ENCODE measurements at regions not wholly inside any gene's neighbourhood (a gene's known extent, or its start where the extent isn't known, plus 50 kb on each side); places are given as distances from the start of the nearest gene placed in this dataset.

DNA sequence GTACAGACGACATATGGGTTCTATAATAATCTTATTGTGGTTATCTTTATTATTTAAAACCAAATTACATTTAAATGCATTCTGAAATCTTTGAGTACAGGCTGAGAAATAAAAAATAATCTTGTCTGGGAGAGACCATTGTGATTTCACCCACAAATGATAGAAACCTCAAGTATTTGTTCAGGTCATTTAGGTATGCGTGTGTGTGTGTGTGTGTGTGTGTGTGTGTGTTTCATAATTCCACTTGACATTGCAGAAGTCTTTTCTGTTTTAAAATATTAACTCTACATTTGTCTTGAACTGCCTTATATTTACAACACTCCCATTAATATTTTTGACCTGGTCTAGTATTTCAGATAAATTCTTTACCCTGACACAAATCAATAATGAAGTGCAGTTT, 126.9 kb downstream of the SPRY2 start:
- H3K9me3 ChIP-seq (ENCODE audit: control insufficient read depth, insufficient read depth, low read length) = no peaks in the 10 kb centered on the region
- H3K27me3 ChIP-seq (ENCODE audit: control insufficient read depth, insufficient read depth, low read length) = no peaks in the 10 kb centered on the region
- H3K36me3 ChIP-seq (ENCODE audit: control insufficient read depth, insufficient read depth, low read length) = no peaks in the 10 kb centered on the region
- no CpG with 5 or more reads among the region's 2 CpGs for WGBS (ENCODE audit: insufficient coverage)
- no peak overlapping the region for H3K27ac ChIP-seq (ENCODE audit: low read depth, low read length)
- no peak overlapping the region for H3K4me3 ChIP-seq (ENCODE audit: low read depth, low read length)
- no peak for DNase-seq (ENCODE audit: low read depth in 4 of 6, low spot score in 6 of 6)
- H3K4me1 ChIP-seq (ENCODE audit: control insufficient read depth, insufficient read depth, low read length) = no peaks in the 10 kb centered on the region

DNA sequence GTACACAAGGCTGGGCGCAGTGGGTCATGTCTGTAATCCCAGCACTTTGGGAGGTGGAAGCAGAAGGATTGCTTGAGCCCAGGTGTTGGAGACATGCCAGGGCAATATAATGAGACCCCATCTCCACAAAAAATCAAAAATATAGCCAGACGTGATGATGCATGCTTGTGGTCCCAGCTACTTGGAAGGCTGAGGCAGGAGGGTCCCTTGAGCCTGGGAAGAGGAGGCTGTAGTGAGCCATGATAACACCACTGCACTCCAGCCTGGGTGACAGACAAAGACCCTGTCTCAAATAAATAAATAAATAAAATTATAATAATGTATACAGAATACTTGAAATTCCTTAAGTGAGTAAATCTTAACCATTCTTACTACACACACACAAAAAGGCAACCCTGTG, 127.7 kb downstream of the SPRY2 start:
- Histone ChIP-seq H3K27ac (ENCODE audit: low read depth, low read length) (no peak overlapping the region), H3K36me3 (ENCODE audit: control insufficient read depth, insufficient read depth, low read length) (no peaks in the 10 kb centered on the region), H3K4me1 (ENCODE audit: control insufficient read depth, insufficient read depth, low read length) (no peaks in the 10 kb centered on the region), H3K9me3 (ENCODE audit: control insufficient read depth, insufficient read depth, low read length) (no peaks in the 10 kb centered on the region), H3K27me3 (ENCODE audit: control insufficient read depth, insufficient read depth, low read length) (no peaks in the 10 kb centered on the region), H3K4me3 (ENCODE audit: low read depth, low read length) (no peak overlapping the region)
- no CpG with 5 or more reads among the region's 2 CpGs for WGBS (ENCODE audit: insufficient coverage)
- DNase-seq (ENCODE audit: low read depth in 4 of 6, low spot score in 6 of 6) = no peak

DNA sequence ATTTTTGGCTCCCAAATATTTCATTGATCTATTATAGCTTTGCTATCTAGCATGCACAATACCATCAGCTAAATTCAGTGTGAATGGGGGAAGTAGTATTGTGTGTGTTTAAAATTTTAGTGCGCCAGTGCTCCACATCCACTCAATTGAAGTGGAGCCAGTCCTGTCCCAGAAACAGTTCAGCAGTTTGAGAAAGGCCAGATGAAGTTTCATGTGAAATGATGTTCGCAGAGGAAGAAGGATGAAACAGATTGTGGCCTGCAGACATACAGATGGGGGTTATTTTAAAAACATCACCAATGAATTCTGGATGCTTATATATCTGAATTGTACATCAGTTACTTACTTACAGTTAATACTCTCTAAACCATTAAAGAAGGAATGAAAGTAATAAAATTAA, 129.4 kb downstream of the SPRY2 start:
- DNase-seq (ENCODE audit: low read depth in 4 of 6, low spot score in 6 of 6) = no peak
- Histone ChIP-seq H3K27ac (ENCODE audit: low read depth, low read length) (no peak overlapping the region), H3K9me3 (ENCODE audit: control insufficient read depth, insufficient read depth, low read length) (no peaks in the 10 kb centered on the region), H3K27me3 (ENCODE audit: control insufficient read depth, insufficient read depth, low read length) (no peaks in the 10 kb centered on the region), H3K4me3 (ENCODE audit: low read depth, low read length) (no peak overlapping the region), H3K4me1 (ENCODE audit: control insufficient read depth, insufficient read depth, low read length) (no peaks in the 10 kb centered on the region), H3K36me3 (ENCODE audit: control insufficient read depth, insufficient read depth, low read length) (no peaks in the 10 kb centered on the region)
- WGBS (ENCODE audit: insufficient coverage) = no CpG with 5 or more reads among the region's 2 CpGs

DNA sequence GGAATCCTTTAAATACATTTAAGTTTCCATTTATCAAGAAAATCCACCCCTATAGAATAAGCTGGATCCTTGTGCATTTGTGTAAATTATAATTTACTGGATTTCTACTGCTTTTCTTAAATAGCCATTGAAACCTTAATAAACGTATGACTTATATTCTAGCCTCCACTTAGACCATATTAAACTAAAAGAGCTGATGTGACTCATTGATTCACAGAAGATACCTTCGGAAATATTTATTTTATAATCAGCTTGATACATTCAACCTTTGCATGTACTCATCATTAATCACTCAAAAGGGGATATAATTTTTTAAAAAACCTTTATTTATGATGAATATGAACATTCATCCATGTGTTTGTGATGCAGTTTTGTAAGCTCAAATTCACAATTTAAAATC, 136.3 kb downstream of the SPRY2 start:
- H3K27me3 ChIP-seq (ENCODE audit: control insufficient read depth, insufficient read depth, low read length) = no peaks in the 10 kb centered on the region
- H3K4me1 ChIP-seq (ENCODE audit: control insufficient read depth, insufficient read depth, low read length) = no peaks in the 10 kb centered on the region
- H3K27ac ChIP-seq (ENCODE audit: low read depth, low read length) = no peak overlapping the region
- H3K36me3 ChIP-seq (ENCODE audit: control insufficient read depth, insufficient read depth, low read length) = no peaks in the 10 kb centered on the region
- H3K4me3 ChIP-seq (ENCODE audit: low read depth, low read length) = no peak overlapping the region
- H3K9me3 ChIP-seq (ENCODE audit: control insufficient read depth, insufficient read depth, low read length) = no peaks in the 10 kb centered on the region
- no peak for DNase-seq (ENCODE audit: low read depth in 4 of 6, low spot score in 6 of 6)
- WGBS (ENCODE audit: insufficient coverage) = no CpG with 5 or more reads among the region's 2 CpGs

DNA sequence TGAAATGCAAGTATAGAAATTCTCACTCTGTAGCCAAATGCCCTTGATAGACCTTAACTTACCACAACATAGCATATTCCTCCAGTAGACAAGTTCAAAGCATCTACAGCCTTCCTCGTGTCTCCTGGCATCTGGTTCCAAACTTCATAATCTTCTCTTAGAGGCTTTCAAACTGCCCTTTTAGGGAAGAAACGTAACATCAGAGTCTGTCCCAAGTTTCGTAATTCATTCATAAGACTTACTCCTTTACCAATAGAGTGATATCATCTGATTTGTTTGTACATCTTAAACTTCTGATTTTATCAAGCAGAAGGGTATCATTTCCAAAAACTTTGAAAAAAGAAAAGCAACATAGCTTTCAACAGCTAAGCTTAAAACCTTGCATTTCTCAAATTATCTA, 137.4 kb downstream of the SPRY2 start:
- H3K27me3 ChIP-seq (ENCODE audit: control insufficient read depth, insufficient read depth, low read length) = no peaks in the 10 kb centered on the region
- no peak overlapping the region for H3K27ac ChIP-seq (ENCODE audit: low read depth, low read length)
- no peak overlapping the region for H3K4me3 ChIP-seq (ENCODE audit: low read depth, low read length)
- WGBS (ENCODE audit: insufficient coverage) = 75% methylated on average over 1 of the region's 3 CpGs
- no peaks in the 10 kb centered on the region for H3K4me1 ChIP-seq (ENCODE audit: control insufficient read depth, insufficient read depth, low read length)
- DNase-seq (ENCODE audit: low read depth in 4 of 6, low spot score in 6 of 6) = no peak
- no peaks in the 10 kb centered on the region for H3K36me3 ChIP-seq (ENCODE audit: control insufficient read depth, insufficient read depth, low read length)
- H3K9me3 ChIP-seq (ENCODE audit: control insufficient read depth, insufficient read depth, low read length) = no peaks in the 10 kb centered on the region

DNA sequence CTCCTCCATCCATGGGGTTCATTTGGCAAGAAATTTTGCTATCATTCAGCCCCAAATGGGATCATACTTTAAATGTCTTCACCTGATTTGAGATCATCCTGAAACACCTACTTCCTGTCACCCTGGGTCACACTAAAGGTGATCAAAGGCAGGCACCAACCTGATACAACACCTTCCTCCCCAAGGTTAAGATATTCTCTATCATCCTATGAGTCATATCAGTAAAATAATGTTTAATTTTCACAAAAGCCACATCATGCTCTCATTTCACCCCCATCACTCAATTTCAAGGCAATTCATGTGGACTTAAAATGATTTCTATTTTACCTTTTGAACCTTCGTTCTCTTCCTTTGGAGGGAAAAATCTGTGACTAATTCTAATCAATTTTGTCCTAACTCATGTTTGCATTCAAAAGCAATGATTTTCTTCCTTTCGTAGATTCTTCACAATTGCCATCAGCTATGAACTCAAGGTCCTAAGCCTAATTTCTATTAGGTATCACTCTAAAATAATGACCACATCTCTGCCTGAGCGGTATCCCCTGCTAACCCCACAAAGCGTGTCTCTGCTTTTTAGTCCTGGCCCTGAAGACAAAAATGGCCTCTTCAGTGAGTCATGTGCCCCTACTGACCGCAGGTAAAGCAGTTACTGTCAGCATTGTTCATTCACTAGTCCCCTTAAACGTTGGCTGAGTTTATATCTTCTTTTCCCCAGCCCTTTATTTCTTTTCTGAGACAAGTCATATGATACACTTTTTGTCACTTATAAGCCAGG, 139.0 kb downstream of the SPRY2 start:
- Histone ChIP-seq H3K27me3 (ENCODE audit: control insufficient read depth, insufficient read depth, low read length) (no peaks in the 10 kb centered on the region), H3K36me3 (ENCODE audit: control insufficient read depth, insufficient read depth, low read length) (no peaks in the 10 kb centered on the region), H3K4me3 (ENCODE audit: low read depth, low read length) (no peak overlapping the region), H3K9me3 (ENCODE audit: control insufficient read depth, insufficient read depth, low read length) (no peaks in the 10 kb centered on the region), H3K4me1 (ENCODE audit: control insufficient read depth, insufficient read depth, low read length) (no peaks in the 10 kb centered on the region), H3K27ac (ENCODE audit: low read depth, low read length) (no peak overlapping the region)
- DNase-seq (ENCODE audit: low read depth in 4 of 6, low spot score in 6 of 6) = no peak
- 81% methylated on average over 5 of the region's 6 CpGs for WGBS (ENCODE audit: insufficient coverage)

DNA sequence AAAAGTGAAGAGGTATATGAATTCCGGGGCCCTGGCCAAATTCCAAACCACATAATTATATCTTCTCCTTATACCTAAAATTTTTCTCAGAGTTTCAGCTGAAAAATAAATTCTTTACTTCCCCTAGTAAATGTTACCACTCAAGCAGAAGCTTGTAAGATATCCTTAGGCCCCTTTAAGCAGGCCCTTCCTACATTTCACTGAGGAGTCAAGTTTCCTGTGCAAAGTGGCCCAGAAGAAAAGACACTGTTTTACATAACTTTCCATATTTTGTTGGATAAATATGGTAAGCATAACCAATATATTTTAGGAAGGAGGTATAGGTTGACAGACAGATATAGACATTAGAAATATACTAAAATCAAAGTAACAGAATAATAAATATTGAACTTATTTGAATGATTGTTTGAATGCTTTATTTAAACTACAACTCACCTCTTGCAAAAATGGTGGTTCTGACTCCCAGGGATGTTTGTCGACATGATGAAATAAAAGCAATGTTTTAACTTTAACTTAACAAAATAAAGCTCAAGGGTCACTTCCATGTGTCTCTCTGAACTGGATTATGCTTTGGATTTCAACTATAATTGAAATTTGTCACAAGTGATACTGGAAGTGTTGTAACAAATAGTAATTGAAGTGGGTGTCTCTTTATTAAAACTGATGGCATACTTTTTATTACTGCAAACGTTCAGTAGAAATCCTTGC, 141.2 kb downstream of the SPRY2 start:
- no peak for DNase-seq (ENCODE audit: low read depth in 4 of 6, low spot score in 6 of 6)
- Histone ChIP-seq H3K4me1 (ENCODE audit: control insufficient read depth, insufficient read depth, low read length) (no peaks in the 10 kb centered on the region), H3K4me3 (ENCODE audit: low read depth, low read length) (no peak overlapping the region), H3K36me3 (ENCODE audit: control insufficient read depth, insufficient read depth, low read length) (no peaks in the 10 kb centered on the region), H3K9me3 (ENCODE audit: control insufficient read depth, insufficient read depth, low read length) (no peaks in the 10 kb centered on the region), H3K27ac (ENCODE audit: low read depth, low read length) (no peak overlapping the region), H3K27me3 (ENCODE audit: control insufficient read depth, insufficient read depth, low read length) (no peaks in the 10 kb centered on the region)
- WGBS (ENCODE audit: insufficient coverage) = no CpG with 5 or more reads among the region's 3 CpGs

DNA sequence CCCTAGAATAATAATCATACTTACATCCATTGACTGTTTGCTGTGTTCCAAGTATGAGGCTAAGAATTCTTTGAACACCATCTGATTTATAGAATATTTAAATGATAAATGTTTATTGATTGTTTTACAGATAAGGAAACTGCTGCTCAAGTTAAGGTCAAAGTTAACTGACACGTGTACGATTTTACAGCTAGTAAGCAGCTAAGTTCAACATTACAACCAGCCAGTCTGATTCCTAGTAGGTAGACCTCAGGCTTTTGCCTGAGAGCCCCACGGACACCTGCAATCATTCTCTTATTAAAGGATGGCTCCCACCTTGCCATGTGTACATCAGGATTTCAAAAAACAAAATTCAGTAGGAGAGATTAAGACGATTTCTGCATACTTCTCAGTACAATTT, 141.9 kb downstream of the SPRY2 start:
- Histone ChIP-seq H3K36me3 (ENCODE audit: control insufficient read depth, insufficient read depth, low read length) (no peaks in the 10 kb centered on the region), H3K9me3 (ENCODE audit: control insufficient read depth, insufficient read depth, low read length) (no peaks in the 10 kb centered on the region), H3K27ac (ENCODE audit: low read depth, low read length) (no peak overlapping the region), H3K4me3 (ENCODE audit: low read depth, low read length) (no peak overlapping the region), H3K27me3 (ENCODE audit: control insufficient read depth, insufficient read depth, low read length) (no peaks in the 10 kb centered on the region), H3K4me1 (ENCODE audit: control insufficient read depth, insufficient read depth, low read length) (no peaks in the 10 kb centered on the region)
- DNase-seq (ENCODE audit: low read depth in 4 of 6, low spot score in 6 of 6) = no peak
- 94% methylated on average over 3 of the region's 4 CpGs for WGBS (ENCODE audit: insufficient coverage)

DNA sequence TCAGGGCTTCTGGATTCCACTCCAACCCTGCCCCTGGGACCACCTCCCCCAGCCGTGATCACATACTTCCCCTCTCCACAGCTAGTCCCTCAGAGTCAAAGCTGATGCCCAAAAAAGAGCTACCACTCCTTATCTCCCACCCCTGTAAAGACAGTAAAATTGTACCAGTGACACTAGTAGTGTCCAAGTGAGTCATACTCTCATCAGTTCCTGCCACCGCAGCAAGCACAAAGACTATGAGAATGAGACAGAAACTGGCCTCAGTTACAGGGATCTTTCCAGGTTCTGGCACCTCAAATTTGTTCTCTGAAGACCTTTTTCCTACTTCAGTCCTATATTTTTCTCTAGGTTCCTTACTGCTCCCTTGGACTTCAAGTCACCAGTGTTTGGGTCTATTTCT, 144.2 kb downstream of the SPRY2 start:
- no peaks in the 10 kb centered on the region for H3K27me3 ChIP-seq (ENCODE audit: control insufficient read depth, insufficient read depth, low read length)
- 75% methylated on average over 2 of the region's 2 CpGs for WGBS (ENCODE audit: insufficient coverage)
- no peak for DNase-seq (ENCODE audit: low read depth in 4 of 6, low spot score in 6 of 6)
- H3K27ac ChIP-seq (ENCODE audit: low read depth, low read length) = no peak overlapping the region
- H3K36me3 ChIP-seq (ENCODE audit: control insufficient read depth, insufficient read depth, low read length) = no peaks in the 10 kb centered on the region
- H3K4me3 ChIP-seq (ENCODE audit: low read depth, low read length) = no peak overlapping the region
- H3K9me3 ChIP-seq (ENCODE audit: control insufficient read depth, insufficient read depth, low read length) = no peaks in the 10 kb centered on the region
- H3K4me1 ChIP-seq (ENCODE audit: control insufficient read depth, insufficient read depth, low read length) = no peaks in the 10 kb centered on the region

DNA sequence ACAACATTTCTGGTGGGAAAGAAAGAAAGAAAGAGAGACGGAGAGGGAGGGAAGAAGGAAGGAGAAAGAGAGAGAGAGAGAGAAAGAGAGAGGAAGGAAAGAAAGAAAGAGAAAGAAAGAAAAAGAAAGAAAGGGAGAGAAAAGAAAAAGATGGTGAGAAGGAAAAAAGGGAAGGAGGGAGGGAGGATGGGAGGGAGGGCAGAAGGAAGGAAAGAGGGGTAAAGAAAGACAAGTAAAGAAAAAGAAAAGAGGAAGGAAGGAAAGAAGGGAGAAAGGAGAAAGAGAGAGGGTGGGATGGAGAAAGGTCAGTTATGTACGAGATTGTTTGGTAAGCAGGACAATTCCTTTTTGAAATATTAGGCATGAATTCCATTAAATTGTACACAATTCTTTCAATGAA, 145.3 kb downstream of the SPRY2 start:
- no peak overlapping the region for H3K4me3 ChIP-seq (ENCODE audit: low read depth, low read length)
- no peaks in the 10 kb centered on the region for H3K27me3 ChIP-seq (ENCODE audit: control insufficient read depth, insufficient read depth, low read length)
- H3K4me1 ChIP-seq (ENCODE audit: control insufficient read depth, insufficient read depth, low read length) = no peaks in the 10 kb centered on the region
- H3K9me3 ChIP-seq (ENCODE audit: control insufficient read depth, insufficient read depth, low read length) = no peaks in the 10 kb centered on the region
- no peaks in the 10 kb centered on the region for H3K36me3 ChIP-seq (ENCODE audit: control insufficient read depth, insufficient read depth, low read length)
- WGBS (ENCODE audit: insufficient coverage) = 87% methylated on average over 1 of the region's 2 CpGs
- DNase-seq (ENCODE audit: low read depth in 4 of 6, low spot score in 6 of 6) = no peak
- H3K27ac ChIP-seq (ENCODE audit: low read depth, low read length) = no peak overlapping the region
